GM23338 (cell line): ENCODE measurements at regions not wholly inside any gene's neighbourhood (a gene's known extent, or its start where the extent isn't known, plus 50 kb on each side); places are given as distances from the start of the nearest gene placed in this dataset.

Experiments
- ATAC-seq: fragments of 200-7000 bp; cut with Tn5 transposase; 3 replicates; pipeline ENCODE4 v1.9.1; 2020
- DNase-seq: peaks from one replicate; pipeline ENCODE4 v3.0.0-alpha.2; 2015; ENCODE audit warnings: low spot score
- H2AFZ ChIP-seq: fragments of 200-600 bp; sonication (generic); 2 replicates; pipeline ENCODE4 v1.8.0; 2016; ENCODE audit warnings: antibody characterized with exemption, mild to moderate bottlenecking, moderate library complexity
- H3F3A ChIP-seq: fragments of 200-600 bp; sonication (generic); replicated peaks from 2 replicates; pipeline ENCODE4 v1.8.0; 2017; ENCODE audit warnings: antibody characterized with exemption, mixed run types, low read depth
- H3K27ac ChIP-seq: fragments of 200-600 bp; sonication (generic); 2 replicates; pipeline ENCODE4 v1.6.1; 2016; ENCODE audit warnings: low read depth
- H3K27me3 ChIP-seq: fragments of 200-600 bp; sonication (generic); 2 replicates; pipeline ENCODE4 v1.8.0; 2016; ENCODE audit warnings: mild to moderate bottlenecking, mixed run types, moderate library complexity; ENCODE audit not compliant: insufficient read depth
- H3K36me3 ChIP-seq: fragments of 200-600 bp; sonication (generic); 2 replicates; pipeline ENCODE4 v1.8.0; 2016; ENCODE audit warnings: mild to moderate bottlenecking; ENCODE audit not compliant: insufficient read depth
- H3K4me1 ChIP-seq: fragments of 200-600 bp; sonication (generic); 2 replicates; pipeline ENCODE4 v1.8.0; 2016; ENCODE audit warnings: mild to moderate bottlenecking, moderate library complexity; ENCODE audit not compliant: insufficient read depth
- H3K4me2 ChIP-seq: fragments of 200-600 bp; sonication (generic); 2 replicates; pipeline ENCODE4 v1.7.1; 2017; ENCODE audit warnings: mixed run types
- H3K4me3 ChIP-seq: fragments of 200-600 bp; sonication (generic); 2 replicates; pipeline ENCODE4 v1.6.1; 2016; ENCODE audit warnings: mixed run types
- H3K79me2 ChIP-seq: fragments of 200-600 bp; sonication (generic); replicated peaks from 2 replicates; pipeline ENCODE4 v1.8.0; 2017; ENCODE audit warnings: mild to moderate bottlenecking; ENCODE audit not compliant: insufficient read depth
- H3K9me2 ChIP-seq: fragments of 200-600 bp; sonication (generic); 2 replicates; pipeline ENCODE4 v1.8.0; 2017; ENCODE audit not compliant: insufficient read depth
- H4K20me1 ChIP-seq: fragments of 200-600 bp; sonication (generic); replicated peaks from 2 replicates; pipeline ENCODE4 v1.8.0; 2017; ENCODE audit warnings: mild to moderate bottlenecking; ENCODE audit not compliant: insufficient read depth
- H3K27ac Mint-ChIP-seq: 2 replicates; pipeline ENCODE4 v1.8.0; 2020; ENCODE audit warnings: inconsistent platforms, mild to moderate bottlenecking, moderate library complexity, mixed read lengths
- H3K27me3 Mint-ChIP-seq: 3 replicates; pipeline ENCODE4 v1.8.0; 2022; ENCODE audit warnings: low read depth, mild to moderate bottlenecking, moderate library complexity, mixed read lengths, inconsistent platforms; ENCODE audit not compliant: insufficient read depth, poor library complexity
- H3K36me3 Mint-ChIP-seq: 3 replicates; pipeline ENCODE4 v1.8.0; 2021; ENCODE audit warnings: low read depth, mild to moderate bottlenecking, inconsistent platforms, moderate library complexity, mixed read lengths
- H3K4me1 Mint-ChIP-seq: 3 replicates; pipeline ENCODE4 v1.8.0; 2020; ENCODE audit warnings: mild to moderate bottlenecking, inconsistent platforms, mixed read lengths
- H3K4me3 Mint-ChIP-seq: 3 replicates; pipeline ENCODE4 v1.8.0; 2021; ENCODE audit warnings: moderate library complexity, mild to moderate bottlenecking, inconsistent platforms, mixed read lengths
- H3K9me3 Mint-ChIP-seq: 3 replicates; pipeline ENCODE4 v1.8.0; 2020; ENCODE audit warnings: moderate library complexity, mild to moderate bottlenecking, inconsistent platforms, mixed read lengths
- CREB1 ChIP-seq: fragments of 250-450 bp; sonication (Bioruptor Pico); IDR thresholded peaks from 2 replicates; pipeline ENCODE4 v1.5.0; 2020; ENCODE audit warnings: low read depth, mild to moderate bottlenecking, moderate library complexity
- CTCF ChIP-seq, 2 experiments: fragments of 200-600 bp in 1 of 2; sonication (generic) in 1 of 2; conservative IDR thresholded peaks; 2 replicates each; pipeline versions ENCODE4 v1.5.1 to v1.6.1; 2016 to 2017; ENCODE audit warnings: antibody characterized with exemption in 2 of 2, low read depth in 2 of 2, mild to moderate bottlenecking in 2 of 2, moderate library complexity in 1 of 2
- ETS1 ChIP-seq: IDR thresholded peaks from 2 replicates; pipeline ENCODE4 v1.6.1; 2016; ENCODE audit warnings: antibody characterized with exemption
- EZH2 ChIP-seq: fragments of 200-600 bp; sonication (generic); IDR thresholded peaks from one replicate; pipeline ENCODE4 v1.8.0; 2017; ENCODE audit warnings: antibody characterized with exemption, mild to moderate bottlenecking, low read depth; ENCODE audit not compliant: unreplicated experiment
- EZH2phosphoT487 ChIP-seq: fragments of 200-600 bp; sonication (generic); IDR thresholded peaks from one replicate; pipeline ENCODE4 v1.8.1; 2018; ENCODE audit warnings: antibody characterized with exemption; ENCODE audit not compliant: unreplicated experiment
- JUNB ChIP-seq: IDR thresholded peaks from one replicate; pipeline ENCODE4 v1.6.1; 2016; ENCODE audit warnings: antibody characterized with exemption; ENCODE audit not compliant: unreplicated experiment
- NANOG ChIP-seq: IDR thresholded peaks from 2 replicates; pipeline ENCODE4 v1.6.1; 2016; ENCODE audit warnings: antibody characterized with exemption, borderline replicate concordance
- POLR2AphosphoS5 ChIP-seq: IDR thresholded peaks from 2 replicates; pipeline ENCODE4 v1.6.1; 2016; ENCODE audit warnings: antibody characterized with exemption, low read depth
- REST ChIP-seq: IDR thresholded peaks from one replicate; pipeline ENCODE4 v1.6.1; 2018; ENCODE audit warnings: antibody characterized with exemption; ENCODE audit not compliant: unreplicated experiment
- STAT1 ChIP-seq: IDR thresholded peaks from one replicate; pipeline ENCODE4 v1.6.1; 2016; ENCODE audit warnings: antibody characterized with exemption; ENCODE audit not compliant: unreplicated experiment
- ZNF114 ChIP-seq: fragments of 250-450 bp; sonication (Bioruptor Pico); IDR thresholded peaks from 2 replicates; pipeline ENCODE4 v1.5.0; 2020; ENCODE audit warnings: mild to moderate bottlenecking, moderate library complexity
- ZNF331 ChIP-seq: fragments of 250-450 bp; sonication (Bioruptor Pico); IDR thresholded peaks from 2 replicates; pipeline ENCODE4 v1.5.0; 2020; ENCODE audit warnings: low read depth, mild to moderate bottlenecking, moderate library complexity
- ZNF462 ChIP-seq: fragments of 250-450 bp; sonication (Bioruptor Pico); IDR thresholded peaks from 2 replicates; pipeline ENCODE4 v1.5.0; 2020; ENCODE audit warnings: mild to moderate bottlenecking, moderate library complexity

- no peaks in the 10 kb centered on the region for H3K4me1 ChIP-seq
- peaks cover 6% of the 10 kb centered on the region; the same call in 1 of the 3 replicates for H3K36me3 Mint-ChIP-seq
- no peak overlapping the region for H3K4me3 ChIP-seq
- DNase-seq (no peak), ATAC-seq (no peak)
- peaks cover 16% of the 10 kb centered on the region for H3K9me3 Mint-ChIP-seq
- H3K4me3 Mint-ChIP-seq: no peak overlapping the region
- no peaks in the 10 kb centered on the region for H3K36me3 ChIP-seq
- no peaks in the 10 kb centered on the region for H3K27me3 ChIP-seq
- H3K4me1 Mint-ChIP-seq: no peaks in the 10 kb centered on the region; the same call in 2 of the 3 replicates
- no peak overlapping the region for H2AFZ ChIP-seq
- H3K79me2 ChIP-seq: no peaks in the 10 kb centered on the region
- no peaks in the 10 kb centered on the region for H4K20me1 ChIP-seq
- no peak overlapping the region for H3K27ac Mint-ChIP-seq
- H3F3A ChIP-seq: no peaks in the 10 kb centered on the region
- no peaks in the 10 kb centered on the region for H3K9me2 ChIP-seq
- TF ChIP-seq EZH2phosphoT487 (no peak), CTCF (conservative IDR thresholded peaks at IDR 0.05; ENCODE audit: low read depth in 2 of 2) (no peak), ZNF114 (CRISPR knock-in tag) (no peak), EZH2 (no peak), ETS1 (no peak), ZNF331 (CRISPR knock-in tag) (no peak), CREB1 (no peak), NANOG (no peak), POLR2AphosphoS5 (no peak), ZNF462 (CRISPR knock-in tag) (no peak), STAT1 (no peak), JUNB (no peak), REST (no peak)
- no peak overlapping the region for H3K4me2 ChIP-seq
- peaks cover 10% of the 10 kb centered on the region for H3K27me3 Mint-ChIP-seq
- no peak overlapping the region for H3K27ac ChIP-seq
These were observed 312.9 kb downstream of the MN1 start for GRCh38 chr22:27488456-27489177.
